D721Med (cell line): ENCODE measurements at regions not wholly inside any gene's neighbourhood (a gene's known extent, or its start where the extent isn't known, plus 50 kb on each side); places are given as distances from the start of the nearest gene placed in this dataset.

Experiments used
- DNase-seq: peaks from one replicate; pipeline ENCODE4 v3.0.0; 2011; ENCODE audit warnings: low spot score; ENCODE audit not compliant: insufficient read length
- FAIRE-seq: peaks from 2 replicates; lab custom pipeline; 2011; peaks lifted over from hg19 to GRCh38; lab: Jason Lieb, UNC
- CTCF ChIP-seq: IDR thresholded peaks from 2 replicates; pipeline ENCODE4 v1.5.1; 2012; ENCODE audit warnings: mild to moderate bottlenecking, control low read depth; ENCODE audit not compliant: insufficient read depth; ENCODE audit errors: missing control alignments

GRCh38 chr2:66134138-66134701 lies 300.7 kb upstream of the MEIS1 start:
- no peak for TF ChIP-seq CTCF
- FAIRE-seq = no peak
- DNase-seq = no peak

GRCh38 chr2:66127656-66128055 lies 307.3 kb upstream of the MEIS1 start:
- FAIRE-seq (no peak), DNase-seq (no peak)
- no peak for TF ChIP-seq CTCF

GRCh38 chr2:66127061-66127460 lies 307.9 kb upstream of the MEIS1 start:
- TF ChIP-seq CTCF = no peak
- no peak for FAIRE-seq
- DNase-seq = no peak

GRCh38 chr2:66125951-66126350 lies 309.0 kb upstream of the MEIS1 start:
- FAIRE-seq (peak; percentile 75), DNase-seq (peak; percentile 24)
- no peak for TF ChIP-seq CTCF

GRCh38 chr2:66122516-66122915 lies 312.4 kb upstream of the MEIS1 start:
- DNase-seq (no peak), FAIRE-seq (no peak)
- no peak for TF ChIP-seq CTCF

- DNase-seq (no peak), FAIRE-seq (no peak)
- no peak for TF ChIP-seq CTCF
Observed at GRCh38 chr2:66121946-66122345, 313.0 kb upstream of the MEIS1 start.

- no peak for FAIRE-seq
- no peak for TF ChIP-seq CTCF
- no peak for DNase-seq
Observed at GRCh38 chr2:66113988-66114625, 320.8 kb upstream of the MEIS1 start.
